ENCODE measurements at regions not wholly inside any gene's neighbourhood (a gene's known extent, or its start where the extent isn't known, plus 50 kb on each side); places are given as distances from the start of the nearest gene placed in this dataset.

DNA sequence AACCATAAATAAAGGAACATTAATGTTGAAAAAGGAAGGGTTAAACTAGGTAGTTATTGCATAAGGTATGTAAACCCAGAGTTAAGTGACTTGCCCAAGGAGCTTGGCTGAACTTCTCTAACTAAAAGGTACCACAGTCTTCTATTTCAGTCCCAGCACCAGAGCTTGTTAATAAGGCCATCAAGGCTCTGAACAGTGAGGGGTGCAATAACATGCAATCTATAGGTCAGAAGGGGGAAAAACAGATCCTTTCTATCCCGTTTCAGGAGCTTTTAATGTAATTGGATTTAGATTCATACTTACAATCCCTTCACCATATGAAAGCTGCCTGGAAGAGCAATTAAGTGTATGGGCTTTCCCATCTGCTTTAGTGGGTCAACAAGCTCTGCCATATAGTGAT lies 441.5 kb upstream of the SPRY2 start:
- Histone ChIP-seq H3K4ac (ENCODE audit: low read depth, low read length) (no peak overlapping the region), H2AK9ac (replicated peaks; ENCODE audit: low read depth, low read length, poor library complexity) (no peak overlapping the region), H3K79me1 (ENCODE audit: low read depth in 1 of 2, low read length in 2 of 2) (no peaks in the 10 kb centered on the region), H2BK5ac (ENCODE audit: low read depth, low read length, poor library complexity, severe bottlenecking) (no peak overlapping the region), H2BK15ac (ENCODE audit: low read depth, low read length) (no peak overlapping the region), H2AK5ac (ENCODE audit: low read depth, low read length) (no peak overlapping the region), H3K27ac (ENCODE audit: insufficient read depth, low read length) (no peak overlapping the region), H3K9ac (ENCODE audit: low read depth, low read length) (no peak overlapping the region), H3K9me1 (ENCODE audit: insufficient read depth, low read length) (no peaks in the 10 kb centered on the region), H4K20me1 (ENCODE audit: insufficient read depth, low read length) (no peaks in the 10 kb centered on the region), H4K5ac (ENCODE audit: low read depth, low read length) (no peak overlapping the region), H3K23ac (ENCODE audit: low read depth, low read length) (no peak overlapping the region), H3K27me3 (ENCODE audit: control insufficient read depth, insufficient read depth, low read length) (no peaks in the 10 kb centered on the region), H3K4me1 (ENCODE audit: control insufficient read depth, insufficient read depth, low read length) (no peaks in the 10 kb centered on the region), H4K91ac (ENCODE audit: insufficient read depth, low read depth, low read length) (no peak overlapping the region), H2BK20ac (ENCODE audit: low read depth, low read length) (no peak overlapping the region), H3K56ac (ENCODE audit: extremely low read depth, insufficient read depth, low read length) (no peak overlapping the region), H3K9me3 (ENCODE audit: control insufficient read depth, insufficient read depth, low read length) (no peaks in the 10 kb centered on the region), H3K14ac (replicated peaks; ENCODE audit: low read depth, low read length) (no peak overlapping the region), H2BK120ac (ENCODE audit: low read depth, low read length) (no peak overlapping the region), H2AFZ (replicated peaks; ENCODE audit: low read length, poor library complexity) (no peak overlapping the region), H3K36me3 (ENCODE audit: control insufficient read depth, insufficient read depth, low read length) (no peaks in the 10 kb centered on the region), H3K18ac (ENCODE audit: low read depth, low read length) (no peak overlapping the region), H4K8ac (ENCODE audit: low read depth in 2 of 2, low read length in 2 of 2) (no peak overlapping the region), H3K4me2 (ENCODE audit: low read depth, low read length) (no peak overlapping the region), H3K4me3 (ENCODE audit: insufficient read depth, low read depth, low read length) (no peak overlapping the region)
- TF ChIP-seq, protein P1, sequence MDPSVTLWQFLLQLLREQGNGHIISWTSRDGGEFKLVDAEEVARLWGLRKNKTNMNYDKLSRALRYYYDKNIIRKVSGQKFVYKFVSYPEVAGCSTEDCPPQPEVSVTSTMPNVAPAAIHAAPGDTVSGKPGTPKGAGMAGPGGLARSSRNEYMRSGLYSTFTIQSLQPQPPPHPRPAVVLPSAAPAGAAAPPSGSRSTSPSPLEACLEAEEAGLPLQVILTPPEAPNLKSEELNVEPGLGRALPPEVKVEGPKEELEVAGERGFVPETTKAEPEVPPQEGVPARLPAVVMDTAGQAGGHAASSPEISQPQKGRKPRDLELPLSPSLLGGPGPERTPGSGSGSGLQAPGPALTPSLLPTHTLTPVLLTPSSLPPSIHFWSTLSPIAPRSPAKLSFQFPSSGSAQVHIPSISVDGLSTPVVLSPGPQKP (IDR thresholded peaks at IDR 0.05; ENCODE audit: borderline replicate concordance, low read depth, low read length), result no peak
- TF ChIP-seq POLR2A (IDR thresholded peaks at IDR 0.05; ENCODE audit: low read depth, low read length), result no peak
- TF ChIP-seq MXI1 (IDR thresholded peaks at IDR 0.05; ENCODE audit: borderline replicate concordance, low read depth, low read length), result no peak
- no peak for TF ChIP-seq MAZ (IDR thresholded peaks at IDR 0.05; ENCODE audit: borderline replicate concordance, low read depth, low read length)
- TF ChIP-seq SMC3 (IDR thresholded peaks at IDR 0.05; ENCODE audit: low read depth, low read length), result no peak
- no peak for TF ChIP-seq RAD21 (IDR thresholded peaks at IDR 0.05; ENCODE audit: low read length)
- TF ChIP-seq, protein P2, sequence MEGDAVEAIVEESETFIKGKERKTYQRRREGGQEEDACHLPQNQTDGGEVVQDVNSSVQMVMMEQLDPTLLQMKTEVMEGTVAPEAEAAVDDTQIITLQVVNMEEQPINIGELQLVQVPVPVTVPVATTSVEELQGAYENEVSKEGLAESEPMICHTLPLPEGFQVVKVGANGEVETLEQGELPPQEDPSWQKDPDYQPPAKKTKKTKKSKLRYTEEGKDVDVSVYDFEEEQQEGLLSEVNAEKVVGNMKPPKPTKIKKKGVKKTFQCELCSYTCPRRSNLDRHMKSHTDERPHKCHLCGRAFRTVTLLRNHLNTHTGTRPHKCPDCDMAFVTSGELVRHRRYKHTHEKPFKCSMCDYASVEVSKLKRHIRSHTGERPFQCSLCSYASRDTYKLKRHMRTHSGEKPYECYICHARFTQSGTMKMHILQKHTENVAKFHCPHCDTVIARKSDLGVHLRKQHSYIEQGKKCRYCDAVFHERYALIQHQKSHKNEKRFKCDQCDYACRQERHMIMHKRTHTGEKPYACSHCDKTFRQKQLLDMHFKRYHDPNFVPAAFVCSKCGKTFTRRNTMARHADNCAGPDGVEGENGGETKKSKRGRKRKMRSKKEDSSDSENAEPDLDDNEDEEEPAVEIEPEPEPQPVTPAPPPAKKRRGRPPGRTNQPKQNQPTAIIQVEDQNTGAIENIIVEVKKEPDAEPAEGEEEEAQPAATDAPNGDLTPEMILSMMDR (conservative IDR thresholded peaks at IDR 0.05; ENCODE audit: low read depth, low read length), result no peak
- TF ChIP-seq NFE2L2 (IDR thresholded peaks at IDR 0.05; ENCODE audit: low read depth, low read length), result no peak
- TF ChIP-seq, protein P3, sequence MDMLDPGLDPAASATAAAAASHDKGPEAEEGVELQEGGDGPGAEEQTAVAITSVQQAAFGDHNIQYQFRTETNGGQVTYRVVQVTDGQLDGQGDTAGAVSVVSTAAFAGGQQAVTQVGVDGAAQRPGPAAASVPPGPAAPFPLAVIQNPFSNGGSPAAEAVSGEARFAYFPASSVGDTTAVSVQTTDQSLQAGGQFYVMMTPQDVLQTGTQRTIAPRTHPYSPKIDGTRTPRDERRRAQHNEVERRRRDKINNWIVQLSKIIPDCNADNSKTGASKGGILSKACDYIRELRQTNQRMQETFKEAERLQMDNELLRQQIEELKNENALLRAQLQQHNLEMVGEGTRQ (IDR thresholded peaks at IDR 0.05; ENCODE audit: low read depth, low read length), result no peak
- TF ChIP-seq BHLHE40 (IDR thresholded peaks at IDR 0.05; ENCODE audit: low read depth, low read length), result no peak
- TF ChIP-seq CEBPB (IDR thresholded peaks at IDR 0.05; ENCODE audit: low read depth, low read length), result no peak
- no peak for TF ChIP-seq FOS (IDR thresholded peaks at IDR 0.05; ENCODE audit: low read depth, low read length)
- no peak for TF ChIP-seq MAFK (IDR thresholded peaks at IDR 0.05; ENCODE audit: low read depth, low read length)
- TF ChIP-seq RCOR1 (IDR thresholded peaks at IDR 0.05; ENCODE audit: insufficient replicate concordance, low read length), result no peak
- no peak for TF ChIP-seq CHD1 (IDR thresholded peaks at IDR 0.05; ENCODE audit: low read depth, low read length)
- no peak for TF ChIP-seq RFX5 (IDR thresholded peaks at IDR 0.05; ENCODE audit: low read depth, low read length)
- in situ Hi-C loops (cut with MboI; ENCODE audit: low sequenced_read_pairs) (no loop called here), dilution Hi-C loops (cut with HindIII; ENCODE audit: low sequenced_read_pairs, unreplicated experiment) (no loop called here), intact Hi-C loops (cut with micrococcal nuclease) (no loop called here)
- ChIA-PET CTCF (no interaction called here), POLR2A (ENCODE audit: unreplicated experiment) (no interaction called here)
- no CpG with 5 or more reads among the region's 1 CpG for WGBS, 2 experiments (ENCODE audit: extremely low coverage in 2 of 2, insufficient read length in 1 of 2)
- DNase-seq (no peak), ATAC-seq (ENCODE audit: low read depth) (no peak)
- BruUV-seq (replicated peaks), result no TSS peak

Measured in IMR-90 (cell line).